Transverse colon (tissue), 4 donors: ENCODE measurements at regions not wholly inside any gene's neighbourhood (a gene's known extent, or its start where the extent isn't known, plus 50 kb on each side); places are given as distances from the start of the nearest gene placed in this dataset.

ENCODE experiments used
- DNase-seq: peaks from one replicate; pipeline ENCODE4 v3.0.0-alpha.2; 2019
- H3K27ac ChIP-seq, 4 donors: fragments of 200-600 bp; sonication (generic); 2 replicates each; pipeline ENCODE4 v1.5.1; 2016 to 2018; ENCODE audit warnings: inconsistent platforms in 4 of 4
- H3K27me3 ChIP-seq: fragments of 200-600 bp; sonication (generic); 2 replicates; pipeline ENCODE4 v1.5.1; 2017; ENCODE audit warnings: inconsistent platforms
- H3K36me3 ChIP-seq, 4 donors: fragments of 200-600 bp; sonication (generic); 2 replicates each; pipeline ENCODE4 v1.5.1; 2017 to 2019; ENCODE audit warnings: inconsistent platforms in 4 of 4
- H3K4me1 ChIP-seq, 4 donors: fragments of 200-600 bp; sonication (generic); 2 replicates each; pipeline ENCODE4 v1.5.1; 2017 to 2020; ENCODE audit warnings: inconsistent platforms in 4 of 4
- H3K4me3 ChIP-seq, 4 donors: fragments of 200-600 bp; sonication (generic); 1 replicate in 1 of 4; 2 replicates in 3 of 4; pipeline versions ENCODE4 v1.5.1 to v1.6.1; 2017 to 2019; ENCODE audit warnings: inconsistent platforms in 4 of 4
- H3K9me3 ChIP-seq, 2 donors: fragments of 200-600 bp; sonication (generic); 2 replicates each; pipeline ENCODE4 v1.5.1; 2017 to 2019; ENCODE audit warnings: inconsistent platforms in 2 of 2
- CTCF ChIP-seq, 5 experiments: fragments of 200-600 bp in 3 of 5; fragments of 450-650 bp in 2 of 5; sonication (generic) in 3 of 5; IDR thresholded peaks; 1 replicate in 2 of 5; 2 replicates in 3 of 5; pipeline ENCODE4 v1.5.1; 2016 to 2017; ENCODE audit warnings: antibody characterized with exemption in 5 of 5, inconsistent platforms in 3 of 5, mild to moderate bottlenecking in 2 of 5, moderate library complexity in 1 of 5
- EP300 ChIP-seq: sonication (generic); formaldehyde crosslinking; IDR thresholded peaks from one replicate; pipeline ENCODE4 v1.6.1; 2017; ENCODE audit warnings: antibody characterized with exemption, low read depth
- POLR2A ChIP-seq: fragments of 450-650 bp; IDR thresholded peaks from one replicate; pipeline ENCODE4 v1.6.1; 2016; ENCODE audit warnings: antibody characterized with exemption, mild to moderate bottlenecking, moderate library complexity
- POLR2AphosphoS5 ChIP-seq, 3 donors: sonication (generic); formaldehyde crosslinking; IDR thresholded peaks; one replicate each; pipeline ENCODE4 v1.6.1; 2016; ENCODE audit warnings: antibody characterized with exemption in 3 of 3
- WGBS, 2 donors: methylation state at CpG; one replicate each; pipeline ENCODE4 v1.1.5; 2018; ENCODE audit warnings: low coverage in 1 of 2; 5-methylcytosine and 5-hydroxymethylcytosine counted together
- in situ Hi-C, 4 donors: fragments of 200-750 bp; cut with MboI; loops; one replicate each; pipeline versions ENCODE4 v1.15.0 to v1.15.1; 2017; ENCODE audit warnings: low sequenced_read_pairs in 3 of 4, low pct_ligation_motif_present in 1 of 4, low pct_unique_long_range_greater_than_20kb in 1 of 4
- intact Hi-C: fragments of 100-400 bp; cut with DNase I; formaldehyde crosslinking; loops from one replicate; pipeline ENCODE4 v1.15.1; 2023; ENCODE audit warnings: low total_unique reads

GRCh38 chr18:71842666-71843065 is 701.5 kb downstream of the CBLN2 start:
- no peak overlapping the region for H3K4me3 ChIP-seq
- WGBS, 2 donors = 80 to 83% methylated on average over 5 of the region's 5 CpGs
- intact Hi-C loops = no loop called here

GRCh38 chr18:71837547-71837946 is 706.6 kb downstream of the CBLN2 start:
- no peaks in the 10 kb centered on the region for H3K36me3 ChIP-seq
- no peaks in the 10 kb centered on the region for H3K4me1 ChIP-seq
- H3K27ac ChIP-seq = no peak overlapping the region
- no peaks in the 10 kb centered on the region for H3K9me3 ChIP-seq
- in situ Hi-C loops = no loop called here
- intact Hi-C loops = no loop called here
- no peaks in the 10 kb centered on the region for H3K27me3 ChIP-seq
- no peak for TF ChIP-seq CTCF (IDR thresholded peaks at IDR 0.05)
- no peak for TF ChIP-seq POLR2A
- no peak for TF ChIP-seq EP300
- no peak for TF ChIP-seq POLR2AphosphoS5 (IDR thresholded peaks at IDR 0.05)
- 60% methylated on average over 1 of the region's 1 CpG; no CpG with 5 or more reads in 1 of the 2 donors for WGBS, 2 donors
- H3K4me3 ChIP-seq = no peak overlapping the region
- no peak for DNase-seq

More at GRCh38 chr18:71842666-71843065, 701.5 kb downstream of the CBLN2 start:
- no peaks in the 10 kb centered on the region for H3K36me3 ChIP-seq
- in situ Hi-C loops = no loop called here
- no peaks in the 10 kb centered on the region for H3K4me1 ChIP-seq
- H3K27me3 ChIP-seq = no peaks in the 10 kb centered on the region
- no peak for TF ChIP-seq EP300
- TF ChIP-seq POLR2AphosphoS5 (IDR thresholded peaks at IDR 0.05) = no peak
- TF ChIP-seq POLR2A = no peak
- TF ChIP-seq CTCF (IDR thresholded peaks at IDR 0.05) = no peak
- H3K9me3 ChIP-seq = no peaks in the 10 kb centered on the region
- no peak for DNase-seq
- H3K27ac ChIP-seq = no peak overlapping the region

GRCh38 chr18:71832946-71833617 is 711.1 kb downstream of the CBLN2 start:
- in situ Hi-C loops = no loop called here

GRCh38 chr18:71831039-71831438 is 713.1 kb downstream of the CBLN2 start:
- no peak for DNase-seq

More at GRCh38 chr18:71832946-71833617, 711.1 kb downstream of the CBLN2 start:
- Histone ChIP-seq H3K27ac (no peak overlapping the region), H3K4me3 (no peak overlapping the region), H3K9me3 (no peaks in the 10 kb centered on the region), H3K27me3 (no peaks in the 10 kb centered on the region), H3K4me1 (peaks cover 0 to 2% (median 0%) of the 10 kb centered on the region in 4 donors), H3K36me3 (no peaks in the 10 kb centered on the region)
- no peak for DNase-seq
- intact Hi-C loops = no loop called here
- 85 to 90% methylated on average over 11 to 13 of the region's 13 CpGs for WGBS, 2 donors
- TF ChIP-seq CTCF (IDR thresholded peaks at IDR 0.05) (no peak), POLR2A (no peak), EP300 (no peak), POLR2AphosphoS5 (IDR thresholded peaks at IDR 0.05) (no peak)

More at GRCh38 chr18:71831039-71831438, 713.1 kb downstream of the CBLN2 start:
- no peaks in the 10 kb centered on the region for H3K9me3 ChIP-seq
- no peak overlapping the region for H3K27ac ChIP-seq
- no peaks in the 10 kb centered on the region for H3K36me3 ChIP-seq
- H3K4me3 ChIP-seq = no peak overlapping the region
- no peak for TF ChIP-seq POLR2AphosphoS5 (IDR thresholded peaks at IDR 0.05)
- TF ChIP-seq EP300 = no peak
- TF ChIP-seq POLR2A = no peak
- TF ChIP-seq CTCF (IDR thresholded peaks at IDR 0.05) = no peak
- intact Hi-C loops = no loop called here
- no peaks in the 10 kb centered on the region for H3K27me3 ChIP-seq
- H3K4me1 ChIP-seq = peaks cover 0 to 2% (median 0%) of the 10 kb centered on the region in 4 donors
- in situ Hi-C loops = no loop called here
